ENCODE measurements at regions not wholly inside any gene's neighbourhood (a gene's known extent, or its start where the extent isn't known, plus 50 kb on each side); places are given as distances from the start of the nearest gene placed in this dataset.

- TF ChIP-seq, protein P1, sequence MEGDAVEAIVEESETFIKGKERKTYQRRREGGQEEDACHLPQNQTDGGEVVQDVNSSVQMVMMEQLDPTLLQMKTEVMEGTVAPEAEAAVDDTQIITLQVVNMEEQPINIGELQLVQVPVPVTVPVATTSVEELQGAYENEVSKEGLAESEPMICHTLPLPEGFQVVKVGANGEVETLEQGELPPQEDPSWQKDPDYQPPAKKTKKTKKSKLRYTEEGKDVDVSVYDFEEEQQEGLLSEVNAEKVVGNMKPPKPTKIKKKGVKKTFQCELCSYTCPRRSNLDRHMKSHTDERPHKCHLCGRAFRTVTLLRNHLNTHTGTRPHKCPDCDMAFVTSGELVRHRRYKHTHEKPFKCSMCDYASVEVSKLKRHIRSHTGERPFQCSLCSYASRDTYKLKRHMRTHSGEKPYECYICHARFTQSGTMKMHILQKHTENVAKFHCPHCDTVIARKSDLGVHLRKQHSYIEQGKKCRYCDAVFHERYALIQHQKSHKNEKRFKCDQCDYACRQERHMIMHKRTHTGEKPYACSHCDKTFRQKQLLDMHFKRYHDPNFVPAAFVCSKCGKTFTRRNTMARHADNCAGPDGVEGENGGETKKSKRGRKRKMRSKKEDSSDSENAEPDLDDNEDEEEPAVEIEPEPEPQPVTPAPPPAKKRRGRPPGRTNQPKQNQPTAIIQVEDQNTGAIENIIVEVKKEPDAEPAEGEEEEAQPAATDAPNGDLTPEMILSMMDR (IDR thresholded peaks at IDR 0.05) = no peak
Observed at GRCh38 chrX:148288451-148288850, 212.0 kb upstream of the AFF2 start (continued).

GRCh38 chrX:148290041-148290440 is 210.4 kb upstream of the AFF2 start:
- Mint-ChIP-seq H3K4me1 (peaks cover 57% of the 10 kb centered on the region), H3K9me3 (no peaks in the 10 kb centered on the region), H3K27ac (peak overlapping the region; percentile 18; the same call in 1 of the 2 replicates), H3K4me3 (no peak overlapping the region), H3K36me3 (no peaks in the 10 kb centered on the region), H3K27me3 (ENCODE audit: low read depth) (peaks cover 29% of the 10 kb centered on the region)
- ATAC-seq (peak; percentile 71), DNase-seq (ENCODE audit: low spot score) (no peak)
- ChIA-PET CTCF (no interaction called here), POLR2A (no interaction called here)
- TF ChIP-seq, protein P2, sequence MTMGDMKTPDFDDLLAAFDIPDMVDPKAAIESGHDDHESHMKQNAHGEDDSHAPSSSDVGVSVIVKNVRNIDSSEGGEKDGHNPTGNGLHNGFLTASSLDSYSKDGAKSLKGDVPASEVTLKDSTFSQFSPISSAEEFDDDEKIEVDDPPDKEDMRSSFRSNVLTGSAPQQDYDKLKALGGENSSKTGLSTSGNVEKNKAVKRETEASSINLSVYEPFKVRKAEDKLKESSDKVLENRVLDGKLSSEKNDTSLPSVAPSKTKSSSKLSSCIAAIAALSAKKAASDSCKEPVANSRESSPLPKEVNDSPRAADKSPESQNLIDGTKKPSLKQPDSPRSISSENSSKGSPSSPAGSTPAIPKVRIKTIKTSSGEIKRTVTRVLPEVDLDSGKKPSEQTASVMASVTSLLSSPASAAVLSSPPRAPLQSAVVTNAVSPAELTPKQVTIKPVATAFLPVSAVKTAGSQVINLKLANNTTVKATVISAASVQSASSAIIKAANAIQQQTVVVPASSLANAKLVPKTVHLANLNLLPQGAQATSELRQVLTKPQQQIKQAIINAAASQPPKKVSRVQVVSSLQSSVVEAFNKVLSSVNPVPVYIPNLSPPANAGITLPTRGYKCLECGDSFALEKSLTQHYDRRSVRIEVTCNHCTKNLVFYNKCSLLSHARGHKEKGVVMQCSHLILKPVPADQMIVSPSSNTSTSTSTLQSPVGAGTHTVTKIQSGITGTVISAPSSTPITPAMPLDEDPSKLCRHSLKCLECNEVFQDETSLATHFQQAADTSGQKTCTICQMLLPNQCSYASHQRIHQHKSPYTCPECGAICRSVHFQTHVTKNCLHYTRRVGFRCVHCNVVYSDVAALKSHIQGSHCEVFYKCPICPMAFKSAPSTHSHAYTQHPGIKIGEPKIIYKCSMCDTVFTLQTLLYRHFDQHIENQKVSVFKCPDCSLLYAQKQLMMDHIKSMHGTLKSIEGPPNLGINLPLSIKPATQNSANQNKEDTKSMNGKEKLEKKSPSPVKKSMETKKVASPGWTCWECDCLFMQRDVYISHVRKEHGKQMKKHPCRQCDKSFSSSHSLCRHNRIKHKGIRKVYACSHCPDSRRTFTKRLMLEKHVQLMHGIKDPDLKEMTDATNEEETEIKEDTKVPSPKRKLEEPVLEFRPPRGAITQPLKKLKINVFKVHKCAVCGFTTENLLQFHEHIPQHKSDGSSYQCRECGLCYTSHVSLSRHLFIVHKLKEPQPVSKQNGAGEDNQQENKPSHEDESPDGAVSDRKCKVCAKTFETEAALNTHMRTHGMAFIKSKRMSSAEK (CRISPR knock-in tag; IDR thresholded peaks at IDR 0.05; ENCODE audit: borderline replicate concordance) = no peak
- TF ChIP-seq ELF4 (CRISPR knock-in tag; IDR thresholded peaks at IDR 0.05; ENCODE audit: low read depth) (no peak), FOXK1 (CRISPR knock-in tag; IDR thresholded peaks at IDR 0.05) (no peak), TEAD4 (CRISPR knock-in tag; IDR thresholded peaks at IDR 0.05) (no peak)

DNA sequence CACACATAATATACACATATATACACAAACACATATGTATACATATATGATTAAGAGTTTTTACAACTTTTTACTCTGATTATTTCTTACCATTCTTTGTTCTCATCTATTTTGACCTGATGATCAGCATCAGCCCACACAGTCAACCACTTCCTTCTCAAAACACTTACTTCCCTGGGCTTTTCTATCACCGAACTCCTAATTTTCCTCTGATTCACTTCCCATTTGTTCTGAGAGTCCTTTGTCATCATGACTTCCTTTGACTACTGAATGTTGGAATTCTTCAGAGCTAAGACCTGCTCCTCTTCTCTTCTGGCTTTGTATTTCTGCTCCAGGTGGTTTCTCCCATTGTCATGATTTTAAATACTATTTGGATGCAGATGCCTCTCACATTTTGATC is 209.5 kb upstream of the AFF2 start:
- H3K9me3 Mint-ChIP-seq = no peaks in the 10 kb centered on the region
- CTCF ChIA-PET = no interaction called here
- H3K4me1 Mint-ChIP-seq = peaks cover 50% of the 10 kb centered on the region
- H3K27me3 Mint-ChIP-seq (ENCODE audit: low read depth) = peaks cover 20% of the 10 kb centered on the region
- POLR2A ChIA-PET = no interaction called here
- ATAC-seq = 0 out of 2 replicates have a peak, but pooled peaks have one; percentile 21
- H3K4me3 Mint-ChIP-seq = no peak overlapping the region
- no peak for DNase-seq (ENCODE audit: low spot score)
- H3K36me3 Mint-ChIP-seq = no peaks in the 10 kb centered on the region
- peak overlapping the region; percentile 68 for H3K27ac Mint-ChIP-seq
- no peak for TF ChIP-seq TCF7 (CRISPR knock-in tag; IDR thresholded peaks at IDR 0.05; ENCODE audit: low read depth)
- no peak for TF ChIP-seq GTF2I (CRISPR knock-in tag; conservative IDR thresholded peaks at IDR 0.05)
- no peak for TF ChIP-seq TEAD4 (CRISPR knock-in tag; IDR thresholded peaks at IDR 0.05)
- TF ChIP-seq, protein P3, sequence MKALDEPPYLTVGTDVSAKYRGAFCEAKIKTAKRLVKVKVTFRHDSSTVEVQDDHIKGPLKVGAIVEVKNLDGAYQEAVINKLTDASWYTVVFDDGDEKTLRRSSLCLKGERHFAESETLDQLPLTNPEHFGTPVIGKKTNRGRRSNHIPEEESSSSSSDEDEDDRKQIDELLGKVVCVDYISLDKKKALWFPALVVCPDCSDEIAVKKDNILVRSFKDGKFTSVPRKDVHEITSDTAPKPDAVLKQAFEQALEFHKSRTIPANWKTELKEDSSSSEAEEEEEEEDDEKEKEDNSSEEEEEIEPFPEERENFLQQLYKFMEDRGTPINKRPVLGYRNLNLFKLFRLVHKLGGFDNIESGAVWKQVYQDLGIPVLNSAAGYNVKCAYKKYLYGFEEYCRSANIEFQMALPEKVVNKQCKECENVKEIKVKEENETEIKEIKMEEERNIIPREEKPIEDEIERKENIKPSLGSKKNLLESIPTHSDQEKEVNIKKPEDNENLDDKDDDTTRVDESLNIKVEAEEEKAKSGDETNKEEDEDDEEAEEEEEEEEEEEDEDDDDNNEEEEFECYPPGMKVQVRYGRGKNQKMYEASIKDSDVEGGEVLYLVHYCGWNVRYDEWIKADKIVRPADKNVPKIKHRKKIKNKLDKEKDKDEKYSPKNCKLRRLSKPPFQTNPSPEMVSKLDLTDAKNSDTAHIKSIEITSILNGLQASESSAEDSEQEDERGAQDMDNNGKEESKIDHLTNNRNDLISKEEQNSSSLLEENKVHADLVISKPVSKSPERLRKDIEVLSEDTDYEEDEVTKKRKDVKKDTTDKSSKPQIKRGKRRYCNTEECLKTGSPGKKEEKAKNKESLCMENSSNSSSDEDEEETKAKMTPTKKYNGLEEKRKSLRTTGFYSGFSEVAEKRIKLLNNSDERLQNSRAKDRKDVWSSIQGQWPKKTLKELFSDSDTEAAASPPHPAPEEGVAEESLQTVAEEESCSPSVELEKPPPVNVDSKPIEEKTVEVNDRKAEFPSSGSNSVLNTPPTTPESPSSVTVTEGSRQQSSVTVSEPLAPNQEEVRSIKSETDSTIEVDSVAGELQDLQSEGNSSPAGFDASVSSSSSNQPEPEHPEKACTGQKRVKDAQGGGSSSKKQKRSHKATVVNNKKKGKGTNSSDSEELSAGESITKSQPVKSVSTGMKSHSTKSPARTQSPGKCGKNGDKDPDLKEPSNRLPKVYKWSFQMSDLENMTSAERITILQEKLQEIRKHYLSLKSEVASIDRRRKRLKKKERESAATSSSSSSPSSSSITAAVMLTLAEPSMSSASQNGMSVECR (CRISPR knock-in tag; IDR thresholded peaks at IDR 0.05; ENCODE audit: borderline replicate concordance) = no peak
- no peak for TF ChIP-seq PRRX2 (CRISPR knock-in tag; IDR thresholded peaks at IDR 0.05)
- no peak for TF ChIP-seq FOXP1 (CRISPR knock-in tag; IDR thresholded peaks at IDR 0.05; ENCODE audit: borderline replicate concordance)
- TF ChIP-seq PRDM15 (CRISPR knock-in tag; IDR thresholded peaks at IDR 0.05) = no peak
- no peak for TF ChIP-seq E2F1 (CRISPR knock-in tag; IDR thresholded peaks at IDR 0.05)
- no peak for TF ChIP-seq ATF6 (CRISPR knock-in tag; IDR thresholded peaks at IDR 0.05)
